BLaER1 (cell line): ENCODE measurements at regions not wholly inside any gene's neighbourhood (a gene's known extent, or its start where the extent isn't known, plus 50 kb on each side); places are given as distances from the start of the nearest gene placed in this dataset.

Experiments
- H3K27ac ChIP-seq: shearing (Covaris generic); formaldehyde crosslinking; 2 replicates; pipeline ENCODE4 v1.8.1; 2022
- H3K27me3 ChIP-seq: shearing (Covaris generic); formaldehyde crosslinking; 2 replicates; pipeline ENCODE4 v1.8.1; 2022
- H3K36me3 ChIP-seq: shearing (Covaris generic); formaldehyde crosslinking; 2 replicates; pipeline ENCODE4 v1.8.1; 2022
- H3K4me1 ChIP-seq: shearing (Covaris generic); formaldehyde crosslinking; 2 replicates; pipeline ENCODE4 v1.8.1; 2022
- H3K4me2 ChIP-seq: shearing (Covaris generic); formaldehyde crosslinking; 2 replicates; pipeline ENCODE4 v1.8.1; 2022
- H3K4me3 ChIP-seq: shearing (Covaris generic); formaldehyde crosslinking; 2 replicates; pipeline ENCODE4 v1.8.1; 2022
- H3K9ac ChIP-seq: shearing (Covaris generic); formaldehyde crosslinking; 2 replicates; pipeline ENCODE4 v1.8.1; 2022
- H3K9me3 ChIP-seq: shearing (Covaris generic); formaldehyde crosslinking; 2 replicates; pipeline ENCODE4 v1.8.1; 2022
- H4K20me1 ChIP-seq: shearing (Covaris generic); formaldehyde crosslinking; 2 replicates; pipeline ENCODE4 v1.8.1; 2022
- Cebpa-rat ChIP-seq: shearing (Covaris generic); IDR thresholded peaks from 2 replicates; pipeline ENCODE4 v1.8.1; 2022

- H3K4me2 ChIP-seq = no peak overlapping the region
- no peaks in the 10 kb centered on the region for H3K36me3 ChIP-seq
- H3K9ac ChIP-seq = no peak overlapping the region
- no peak for TF ChIP-seq Cebpa-rat
- no peaks in the 10 kb centered on the region for H3K9me3 ChIP-seq
- no peak overlapping the region for H3K4me3 ChIP-seq
- H3K4me1 ChIP-seq = no peaks in the 10 kb centered on the region
- no peak overlapping the region for H3K27ac ChIP-seq
- H3K27me3 ChIP-seq = no peaks in the 10 kb centered on the region
- H4K20me1 ChIP-seq = no peaks in the 10 kb centered on the region
Observed at GRCh38 chr3:5618170-5618569, 430.7 kb downstream of the EDEM1 start.

- Histone ChIP-seq H4K20me1 (no peaks in the 10 kb centered on the region), H3K9ac (no peak overlapping the region), H3K27me3 (no peaks in the 10 kb centered on the region), H3K4me3 (no peak overlapping the region), H3K4me2 (no peak overlapping the region), H3K27ac (no peak overlapping the region), H3K9me3 (no peaks in the 10 kb centered on the region), H3K4me1 (no peaks in the 10 kb centered on the region), H3K36me3 (no peaks in the 10 kb centered on the region)
- TF ChIP-seq Cebpa-rat = no peak
Observed at GRCh38 chr3:5630406-5630805, 442.9 kb downstream of the EDEM1 start.

- H3K9ac ChIP-seq = no peak overlapping the region
- H3K4me2 ChIP-seq = no peak overlapping the region
- no peaks in the 10 kb centered on the region for H3K4me1 ChIP-seq
- no peak overlapping the region for H3K4me3 ChIP-seq
- no peak overlapping the region for H3K27ac ChIP-seq
- H3K9me3 ChIP-seq = 0 out of 2 replicates have a peak, but pooled peaks cover 6% of the 10 kb centered on the region
- H4K20me1 ChIP-seq = no peaks in the 10 kb centered on the region
- no peaks in the 10 kb centered on the region for H3K27me3 ChIP-seq
- H3K36me3 ChIP-seq = no peaks in the 10 kb centered on the region
- no peak for TF ChIP-seq Cebpa-rat
Observed at GRCh38 chr3:5633960-5634359, 446.5 kb downstream of the EDEM1 start.

GRCh38 chr3:5634411-5634810 lies 446.9 kb downstream of the EDEM1 start:
- no peak overlapping the region for H3K4me3 ChIP-seq
- no peak for TF ChIP-seq Cebpa-rat
- no peak overlapping the region for H3K27ac ChIP-seq
- no peaks in the 10 kb centered on the region for H4K20me1 ChIP-seq
- H3K36me3 ChIP-seq = no peaks in the 10 kb centered on the region
- H3K9ac ChIP-seq = no peak overlapping the region
- H3K9me3 ChIP-seq = 0 out of 2 replicates have a peak, but pooled peaks cover 6% of the 10 kb centered on the region
- H3K27me3 ChIP-seq = no peaks in the 10 kb centered on the region
- no peak overlapping the region for H3K4me2 ChIP-seq
- H3K4me1 ChIP-seq = no peaks in the 10 kb centered on the region

GRCh38 chr3:5635746-5636145 lies 448.2 kb downstream of the EDEM1 start:
- Histone ChIP-seq H3K4me1 (no peaks in the 10 kb centered on the region), H3K4me2 (no peak overlapping the region), H3K9ac (no peak overlapping the region)

GRCh38 chr3:5638550-5638949 lies 451.0 kb downstream of the EDEM1 start:
- Histone ChIP-seq H3K27ac (no peak overlapping the region), H3K27me3 (no peaks in the 10 kb centered on the region), H3K9ac (no peak overlapping the region), H3K9me3 (peaks cover 20% of the 10 kb centered on the region; the same call in 1 of the 2 replicates), H4K20me1 (no peaks in the 10 kb centered on the region), H3K4me2 (no peak overlapping the region), H3K36me3 (no peaks in the 10 kb centered on the region), H3K4me1 (no peaks in the 10 kb centered on the region), H3K4me3 (no peak overlapping the region)
- TF ChIP-seq Cebpa-rat = no peak

More at GRCh38 chr3:5635746-5636145, 448.2 kb downstream of the EDEM1 start:
- Histone ChIP-seq H3K36me3 (no peaks in the 10 kb centered on the region), H3K4me3 (no peak overlapping the region), H3K27ac (no peak overlapping the region), H3K27me3 (no peaks in the 10 kb centered on the region), H3K9me3 (peaks cover 16% of the 10 kb centered on the region; the same call in 1 of the 2 replicates), H4K20me1 (no peaks in the 10 kb centered on the region)
- TF ChIP-seq Cebpa-rat = no peak

- no peak for TF ChIP-seq Cebpa-rat
- H3K9ac ChIP-seq = no peak overlapping the region
- H3K27ac ChIP-seq = no peak overlapping the region
Observed at GRCh38 chr3:5644773-5645670, 457.5 kb downstream of the EDEM1 start.

GRCh38 chr3:5645692-5646410 lies 458.3 kb downstream of the EDEM1 start:
- no peak overlapping the region for H3K27ac ChIP-seq
- no peak overlapping the region for H3K4me3 ChIP-seq
- no peak overlapping the region for H3K9ac ChIP-seq
- no peaks in the 10 kb centered on the region for H3K27me3 ChIP-seq
- TF ChIP-seq Cebpa-rat = no peak
- no peak overlapping the region for H3K4me2 ChIP-seq
- H3K4me1 ChIP-seq = no peaks in the 10 kb centered on the region
- 0 out of 2 replicates have a peak, but pooled peaks cover 3% of the 10 kb centered on the region for H3K9me3 ChIP-seq
- H3K36me3 ChIP-seq = no peaks in the 10 kb centered on the region
- no peaks in the 10 kb centered on the region for H4K20me1 ChIP-seq

More at GRCh38 chr3:5644773-5645670, 457.5 kb downstream of the EDEM1 start:
- Histone ChIP-seq H3K27me3 (no peaks in the 10 kb centered on the region), H3K4me1 (no peaks in the 10 kb centered on the region), H3K36me3 (no peaks in the 10 kb centered on the region), H3K4me3 (no peak overlapping the region), H3K9me3 (peaks cover 12% of the 10 kb centered on the region; the same call in 1 of the 2 replicates), H4K20me1 (no peaks in the 10 kb centered on the region), H3K4me2 (no peak overlapping the region)

- Histone ChIP-seq H3K4me3 (no peak overlapping the region), H3K9me3 (no peaks in the 10 kb centered on the region), H3K27me3 (no peaks in the 10 kb centered on the region), H4K20me1 (no peaks in the 10 kb centered on the region), H3K9ac (no peak overlapping the region), H3K4me2 (no peak overlapping the region), H3K36me3 (no peaks in the 10 kb centered on the region), H3K27ac (no peak overlapping the region), H3K4me1 (no peaks in the 10 kb centered on the region)
- no peak for TF ChIP-seq Cebpa-rat
Observed at GRCh38 chr3:5650303-5650702, 462.8 kb downstream of the EDEM1 start.

GRCh38 chr3:5651351-5651750 lies 463.8 kb downstream of the EDEM1 start:
- no peaks in the 10 kb centered on the region for H3K4me1 ChIP-seq
- no peak overlapping the region for H3K4me2 ChIP-seq
- H3K36me3 ChIP-seq = no peaks in the 10 kb centered on the region
- H3K4me3 ChIP-seq = no peak overlapping the region
- no peaks in the 10 kb centered on the region for H3K9me3 ChIP-seq
- H3K9ac ChIP-seq = no peak overlapping the region
- H4K20me1 ChIP-seq = no peaks in the 10 kb centered on the region
- no peak overlapping the region for H3K27ac ChIP-seq
- no peaks in the 10 kb centered on the region for H3K27me3 ChIP-seq
- no peak for TF ChIP-seq Cebpa-rat
